K562 (cell line): ENCODE measurements at regions not wholly inside any gene's neighbourhood (a gene's known extent, or its start where the extent isn't known, plus 50 kb on each side); places are given as distances from the start of the nearest gene placed in this dataset.

Experiments used
- ATAC-seq: fragments of 200-7000 bp; cut with Tn5 transposase; 3 replicates; pipeline ENCODE4 v1.9.1; 2020; ENCODE audit warnings: moderate library complexity
- BruUV-seq: library from RNA; stranded (reverse); fragments of 400-500 nt; replicated peaks from 2 replicates; lab custom pipeline; 2021; lab: Mats Ljungman, UMichigan
- CTCF ChIA-PET: fragments of 300-600 bp; formaldehyde crosslinking; extraction: SDS; loops from one replicate; lab custom pipeline; 2021; ENCODE audit warnings: low intra/inter-chr PET ratio; lab: Yijun Ruan, JAX
- POLR2A ChIA-PET: fragments of 300-600, 350-650 bp; sonication (Branson Sonifier 250); formaldehyde crosslinking; extraction: SDS; loops from one replicate; lab custom pipeline; 2021; ENCODE audit warnings: antibody characterized with exemption, inconsistent platforms; lab: Yijun Ruan, JAX
- DNase-seq, 4 experiments: peaks; one replicate each; pipeline versions ENCODE4 v3.0.0 to v3.0.0-alpha.2; 2011 to 2018; ENCODE audit warnings: low spot score in 3 of 4, mixed read lengths in 3 of 4; ENCODE audit errors: extremely low read depth in 1 of 4
- FAIRE-seq: peaks from 2 replicates; lab custom pipeline; 2011; peaks lifted over from hg19 to GRCh38; lab: Jason Lieb, UNC
- H2AFZ ChIP-seq: 2 replicates; pipeline ENCODE4 v1.6.0; 2011; ENCODE audit warnings: low read depth, low read length, control low read depth, inconsistent platforms
- H3K27ac ChIP-seq: fragments of 200-600 bp; 3 replicates; pipeline ENCODE4 v1.8.0; 2011; ENCODE audit warnings: low read depth, mild to moderate bottlenecking, control low read depth, inconsistent platforms, low read length, moderate library complexity, mixed read lengths; ENCODE audit errors: extremely low read depth
- H3K27me3 ChIP-seq, 2 experiments: fragments of 300-600 bp in 1 of 2; 2 replicates in 1 of 2; 3 replicates in 1 of 2; pipeline versions ENCODE4 v1.6.0 to v1.8.0; 2011; ENCODE audit warnings: inconsistent platforms in 2 of 2, low read length in 2 of 2, mild to moderate bottlenecking in 1 of 2, mixed read lengths in 1 of 2, moderate library complexity in 1 of 2; ENCODE audit not compliant: control insufficient read depth in 2 of 2, insufficient read depth in 2 of 2
- H3K36me3 ChIP-seq: fragments of 300-600 bp; 3 replicates; pipeline ENCODE4 v1.8.0; 2011; ENCODE audit warnings: mild to moderate bottlenecking, low read length, inconsistent platforms; ENCODE audit not compliant: control insufficient read depth, insufficient read depth
- H3K4me1 ChIP-seq, 2 experiments: fragments of 200-600 bp in 1 of 2; replicated peaks in 1 of 2; 2 replicates in 1 of 2; 3 replicates in 1 of 2; pipeline versions ENCODE4 v1.5.1 to v1.8.0; 2011; ENCODE audit warnings: inconsistent platforms in 2 of 2, low read length in 2 of 2, mild to moderate bottlenecking in 1 of 2, mixed read lengths in 1 of 2, moderate library complexity in 1 of 2; ENCODE audit not compliant: control insufficient read depth in 2 of 2, insufficient read depth in 2 of 2
- H3K4me2 ChIP-seq: 2 replicates; pipeline ENCODE4 v1.6.1; 2011; ENCODE audit warnings: low read length, control low read depth, inconsistent platforms, mixed read lengths; ENCODE audit not compliant: insufficient read depth
- H3K4me3 ChIP-seq: fragments of 200-600 bp; sonication (generic), shearing (Covaris generic); 2 replicates; pipeline ENCODE4 v1.5.1; 2016; ENCODE audit warnings: control low read depth, inconsistent platforms
- H3K79me2 ChIP-seq: fragments of 200-600 bp; 3 replicates; pipeline ENCODE4 v1.8.0; 2011; ENCODE audit warnings: low read length, inconsistent platforms; ENCODE audit not compliant: control insufficient read depth, insufficient read depth
- H3K9ac ChIP-seq, 2 experiments: 2 replicates each; pipeline versions ENCODE4 v1.6.0 to v1.6.1; 2011; ENCODE audit warnings: low read depth in 2 of 2, low read length in 2 of 2, control low read depth in 1 of 2, inconsistent platforms in 1 of 2, mild to moderate bottlenecking in 1 of 2, mixed read lengths in 1 of 2; ENCODE audit not compliant: insufficient read depth in 1 of 2
- H3K9me1 ChIP-seq: one replicate; pipeline ENCODE4 v1.6.0; 2011; ENCODE audit warnings: inconsistent platforms, mild to moderate bottlenecking, low read length, moderate library complexity; ENCODE audit not compliant: control insufficient read depth, insufficient read depth
- H3K9me3 ChIP-seq: replicated peaks from 2 replicates; pipeline ENCODE4 v1.5.1; 2011; ENCODE audit warnings: low read depth, low read length, inconsistent platforms; ENCODE audit not compliant: control insufficient read depth, insufficient read depth
- H4K20me1 ChIP-seq: replicated peaks from 2 replicates; pipeline ENCODE4 v1.6.1; 2011; ENCODE audit warnings: low read length, inconsistent platforms, mixed read lengths; ENCODE audit not compliant: control insufficient read depth, insufficient read depth
- BCLAF1 ChIP-seq, 2 experiments: fragments of 450-650 bp in 1 of 2; IDR thresholded peaks; 2 replicates each; pipeline ENCODE4 v1.6.1; 2011 to 2017; ENCODE audit warnings: low read depth in 2 of 2, antibody characterized with exemption in 1 of 2, borderline replicate concordance in 1 of 2, low read length in 1 of 2, mild to moderate bottlenecking in 1 of 2, mixed read lengths in 1 of 2; ENCODE audit not compliant: control insufficient read depth in 1 of 2
- DDX20 ChIP-seq: fragments of 450-650 bp; IDR thresholded peaks from 2 replicates; pipeline ENCODE4 v1.6.1; 2016; ENCODE audit warnings: missing genetic modification characterization, low read depth, mild to moderate bottlenecking, missing compliant biosample characterization, moderate library complexity
- MYBL2 ChIP-seq, 2 experiments: fragments of 450-650 bp in 1 of 2; sonication (generic) in 1 of 2; formaldehyde crosslinking in 1 of 2; IDR thresholded peaks; 2 replicates each; pipeline versions ENCODE4 v1.6.1 to v1.8.1; 2017 to 2022; ENCODE audit warnings: borderline replicate concordance in 1 of 2, inconsistent platforms in 1 of 2, low read depth in 1 of 2, mild to moderate bottlenecking in 1 of 2, missing genetic modification reagents in 1 of 2, moderate library complexity in 1 of 2
- RAD51 ChIP-seq: fragments of 450-650 bp; IDR thresholded peaks from 2 replicates; pipeline ENCODE4 v1.7.1; 2016; ENCODE audit warnings: low read depth, mild to moderate bottlenecking, borderline replicate concordance
- RFX1 ChIP-seq: fragments of 450-650 bp; IDR thresholded peaks from 2 replicates; pipeline ENCODE4 v1.6.1; 2016; ENCODE audit warnings: mild to moderate bottlenecking, moderate library complexity
- STAG1 ChIP-seq: sonication (generic); formaldehyde crosslinking; IDR thresholded peaks from 2 replicates; pipeline ENCODE4 v1.5.0; 2020; ENCODE audit warnings: missing genetic modification reagents, borderline replicate concordance
- ZNF436 ChIP-seq: fragments of 250-450, 450-650 bp; sonication (Bioruptor Pico); formaldehyde crosslinking; IDR thresholded peaks from 2 replicates; pipeline ENCODE4 v1.7.0; 2020; ENCODE audit warnings: mild to moderate bottlenecking
- WGBS: fragments of 100-300 bp; shearing (Covaris generic); methylation state at CpG from one replicate; pipeline ENCODE4 v1.1.6; 2016; ENCODE audit warnings: low coverage, mixed read lengths; ENCODE audit not compliant: insufficient coverage; ENCODE audit errors: missing lambda C conversion rate; 5-methylcytosine and 5-hydroxymethylcytosine counted together
- in situ Hi-C: fragments of 300-500 bp; cut with MboI; formaldehyde crosslinking; loops from 4 replicates; pipeline ENCODE4 v1.15.0; 2018; ENCODE audit warnings: inconsistent platforms, mixed read lengths
- intact Hi-C: fragments of 100-400 bp; cut with micrococcal nuclease; formaldehyde crosslinking; loops from 2 replicates; pipeline ENCODE4 v1.14.2; 2022

- Histone ChIP-seq H3K4me3 (no peak overlapping the region), H3K9ac (no peak overlapping the region), H3K36me3 (no peaks in the 10 kb centered on the region), H3K79me2 (no peaks in the 10 kb centered on the region), H4K20me1 (no peaks in the 10 kb centered on the region), H3K27me3 (no peaks in the 10 kb centered on the region), H3K27ac (no peak overlapping the region), H3K4me1 (no peaks in the 10 kb centered on the region), H3K9me1 (no peaks in the 10 kb centered on the region), H3K4me2 (no peak overlapping the region), H3K9me3 (no peaks in the 10 kb centered on the region; the same call in 1 of the 2 replicates), H2AFZ (no peak overlapping the region)
- BruUV-seq = no TSS peak
- DNase-seq (no peak), ATAC-seq (no peak), FAIRE-seq (no peak)
- no peak for TF ChIP-seq RAD51
- no peak for TF ChIP-seq DDX20 (tag)
- TF ChIP-seq ZNF436 (CRISPR knock-in tag) = no peak
- no peak for TF ChIP-seq RFX1
- no peak for TF ChIP-seq STAG1
- no peak for TF ChIP-seq MYBL2 (IDR thresholded peaks at IDR 0.05; ENCODE audit: low read depth)
- no peak for TF ChIP-seq MYBL2 (CRISPR knock-in tag; IDR thresholded peaks at IDR 0.05; ENCODE audit: borderline replicate concordance)
- TF ChIP-seq BCLAF1 (IDR thresholded peaks at IDR 0.05; ENCODE audit: borderline replicate concordance in 1 of 2, control insufficient read depth in 1 of 2, low read depth in 2 of 2, low read length in 1 of 2) = no peak
- ChIA-PET CTCF (no interaction called here), POLR2A (no interaction called here)
- 0% methylated on average over 3 of the region's 3 CpGs for WGBS
- in situ Hi-C loops (no loop called here), intact Hi-C loops (no loop called here)
Measured at GRCh38 chr1:79128722-79129121, 122.2 kb upstream of the ADGRL4 start.
